NCI-H187 (cell line): ENCODE measurements at regions not wholly inside any gene's neighbourhood (a gene's known extent, or its start where the extent isn't known, plus 50 kb on each side); places are given as distances from the start of the nearest gene placed in this dataset.
A peak's percentile ranks its signal among the peaks of the same experiment; 100 is the strongest.
"Not testable (repeated sequence)": the region's sequence is repeated elsewhere in the genome, so short reads cannot be mapped to it uniquely, and the experiment has no call there.

ENCODE experiments used
- DNase-seq, 2 experiments: peaks; one replicate each; lab custom pipeline; 2025; lab: John Stamatoyannopoulos, UW

GRCh38 chr7:104264285-104264684, 56.5 kb upstream of the ORC5 start:
- no peak for DNase-seq

DNA sequence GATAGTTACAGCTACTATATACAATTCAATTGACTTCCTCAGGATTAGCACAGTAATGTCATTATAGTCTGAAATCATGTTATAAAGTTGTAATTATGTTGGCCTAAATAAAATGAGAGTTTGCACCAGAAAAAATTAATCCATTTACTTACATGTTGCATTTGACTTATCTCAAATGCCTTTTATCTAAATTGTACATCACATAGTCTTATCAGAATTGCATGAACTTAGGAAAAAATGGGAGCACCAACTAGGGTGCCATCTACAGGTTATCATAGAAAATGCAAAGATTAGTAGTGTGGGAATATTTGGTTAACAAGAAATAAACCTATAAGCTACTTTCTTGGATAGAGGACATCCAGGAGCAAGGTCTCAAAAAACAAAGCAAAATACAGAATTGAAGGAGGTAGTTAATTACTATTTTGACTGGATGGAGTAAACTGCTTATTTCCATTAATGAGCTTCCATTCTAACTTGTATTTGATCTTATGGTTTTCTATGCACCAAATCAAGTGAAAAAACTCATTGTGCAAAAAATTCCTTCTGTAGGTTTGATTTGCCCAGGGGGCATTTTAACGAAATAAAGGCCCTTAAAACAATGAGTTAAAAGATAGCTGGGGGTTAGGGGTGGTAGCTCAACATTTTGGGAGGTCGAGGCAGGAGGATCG, 60.0 kb upstream of the ORC5 start:
- DNase-seq, result no peak

- DNase-seq, result no peak
Measured at GRCh38 chr7:104271948-104272347, 56.5 kb upstream of the LHFPL3 start.

DNA sequence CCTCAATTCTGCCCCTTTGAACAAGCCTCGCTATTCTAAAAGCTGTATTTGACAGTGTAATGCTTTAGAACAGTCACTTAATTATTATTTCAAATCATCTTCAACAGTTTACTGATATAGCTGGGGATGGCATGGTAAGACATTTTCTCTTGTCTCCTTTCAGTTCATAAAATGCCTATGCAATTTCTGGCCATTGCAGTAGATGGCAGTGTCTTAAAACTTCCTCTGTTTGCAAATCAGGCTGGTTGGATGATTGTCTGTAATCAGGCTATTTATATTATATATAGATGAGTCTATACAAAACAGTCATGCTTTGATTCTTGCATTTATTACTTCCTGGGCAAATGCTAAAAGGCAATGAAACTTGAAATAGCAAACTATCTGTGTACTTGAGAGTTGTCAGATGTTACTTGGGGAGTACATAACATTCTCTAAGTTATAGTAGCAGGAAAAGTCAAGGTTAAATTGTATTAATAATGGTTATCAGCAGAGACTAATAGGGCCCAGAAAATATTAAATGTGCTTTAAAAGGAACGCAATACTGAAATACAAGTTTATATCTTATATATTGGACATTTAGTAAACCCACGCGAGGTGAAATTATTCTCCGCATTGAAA, 55.5 kb upstream of the LHFPL3 start:
- peak; percentile 2 to 7 for DNase-seq

DNA sequence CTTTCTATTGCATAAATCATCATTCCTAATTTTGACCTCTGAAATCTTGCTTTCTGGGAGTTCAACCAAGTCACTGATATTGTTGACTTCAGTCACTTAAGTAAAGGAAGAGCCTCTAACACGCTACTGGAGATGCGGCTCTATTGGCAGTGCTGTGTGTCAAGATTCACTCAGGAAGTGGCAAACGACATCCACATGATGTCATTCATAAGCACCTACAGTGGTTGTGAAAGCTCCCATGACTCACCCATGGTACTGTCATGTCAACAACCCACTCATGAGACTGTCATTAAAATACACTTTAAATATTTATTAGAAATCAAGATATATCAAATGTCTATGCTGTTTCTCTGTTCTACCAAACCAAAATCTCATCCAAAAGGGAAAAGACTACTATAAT, 52.5 kb upstream of the LHFPL3 start:
- DNase-seq, result no peak

GRCh38 chr7:104276730-104277129, 51.7 kb upstream of the LHFPL3 start:
- not testable (repeated sequence) for DNase-seq
